K562 (cell line): ENCODE measurements at regions not wholly inside any gene's neighbourhood (a gene's known extent, or its start where the extent isn't known, plus 50 kb on each side); places are given as distances from the start of the nearest gene placed in this dataset.

ENCODE experiments used
- ATAC-seq: fragments of 200-7000 bp; cut with Tn5 transposase; 3 replicates; pipeline ENCODE4 v1.9.1; 2020; ENCODE audit warnings: moderate library complexity
- BruUV-seq: library from RNA; stranded (reverse); fragments of 400-500 nt; replicated peaks from 2 replicates; lab custom pipeline; 2021; lab: Mats Ljungman, UMichigan
- CTCF ChIA-PET: fragments of 300-600 bp; formaldehyde crosslinking; extraction: SDS; loops from one replicate; lab custom pipeline; 2021; ENCODE audit warnings: low intra/inter-chr PET ratio; lab: Yijun Ruan, JAX
- POLR2A ChIA-PET: fragments of 300-600, 350-650 bp; sonication (Branson Sonifier 250); formaldehyde crosslinking; extraction: SDS; loops from one replicate; lab custom pipeline; 2021; ENCODE audit warnings: antibody characterized with exemption, inconsistent platforms; lab: Yijun Ruan, JAX
- DNase-seq, 4 experiments: peaks; one replicate each; pipeline versions ENCODE4 v3.0.0 to v3.0.0-alpha.2; 2011 to 2018; ENCODE audit warnings: low spot score in 3 of 4, mixed read lengths in 3 of 4; ENCODE audit errors: extremely low read depth in 1 of 4
- FAIRE-seq: peaks from 2 replicates; lab custom pipeline; 2011; peaks lifted over from hg19 to GRCh38; lab: Jason Lieb, UNC
- H2AFZ ChIP-seq: 2 replicates; pipeline ENCODE4 v1.6.0; 2011; ENCODE audit warnings: low read depth, low read length, control low read depth, inconsistent platforms
- H3K27ac ChIP-seq: fragments of 200-600 bp; 3 replicates; pipeline ENCODE4 v1.8.0; 2011; ENCODE audit warnings: low read depth, mild to moderate bottlenecking, control low read depth, inconsistent platforms, low read length, moderate library complexity, mixed read lengths; ENCODE audit errors: extremely low read depth
- H3K27me3 ChIP-seq, 2 experiments: fragments of 300-600 bp in 1 of 2; 2 replicates in 1 of 2; 3 replicates in 1 of 2; pipeline versions ENCODE4 v1.6.0 to v1.8.0; 2011; ENCODE audit warnings: inconsistent platforms in 2 of 2, low read length in 2 of 2, mild to moderate bottlenecking in 1 of 2, mixed read lengths in 1 of 2, moderate library complexity in 1 of 2; ENCODE audit not compliant: control insufficient read depth in 2 of 2, insufficient read depth in 2 of 2
- H3K36me3 ChIP-seq: fragments of 300-600 bp; 3 replicates; pipeline ENCODE4 v1.8.0; 2011; ENCODE audit warnings: mild to moderate bottlenecking, low read length, inconsistent platforms; ENCODE audit not compliant: control insufficient read depth, insufficient read depth
- H3K4me1 ChIP-seq, 2 experiments: fragments of 200-600 bp in 1 of 2; replicated peaks in 1 of 2; 2 replicates in 1 of 2; 3 replicates in 1 of 2; pipeline versions ENCODE4 v1.5.1 to v1.8.0; 2011; ENCODE audit warnings: inconsistent platforms in 2 of 2, low read length in 2 of 2, mild to moderate bottlenecking in 1 of 2, mixed read lengths in 1 of 2, moderate library complexity in 1 of 2; ENCODE audit not compliant: control insufficient read depth in 2 of 2, insufficient read depth in 2 of 2
- H3K4me2 ChIP-seq: 2 replicates; pipeline ENCODE4 v1.6.1; 2011; ENCODE audit warnings: low read length, control low read depth, inconsistent platforms, mixed read lengths; ENCODE audit not compliant: insufficient read depth
- H3K4me3 ChIP-seq: fragments of 200-600 bp; sonication (generic), shearing (Covaris generic); 2 replicates; pipeline ENCODE4 v1.5.1; 2016; ENCODE audit warnings: control low read depth, inconsistent platforms
- H3K79me2 ChIP-seq: fragments of 200-600 bp; 3 replicates; pipeline ENCODE4 v1.8.0; 2011; ENCODE audit warnings: low read length, inconsistent platforms; ENCODE audit not compliant: control insufficient read depth, insufficient read depth
- H3K9ac ChIP-seq, 2 experiments: 2 replicates each; pipeline versions ENCODE4 v1.6.0 to v1.6.1; 2011; ENCODE audit warnings: low read depth in 2 of 2, low read length in 2 of 2, control low read depth in 1 of 2, inconsistent platforms in 1 of 2, mild to moderate bottlenecking in 1 of 2, mixed read lengths in 1 of 2; ENCODE audit not compliant: insufficient read depth in 1 of 2
- H3K9me1 ChIP-seq: one replicate; pipeline ENCODE4 v1.6.0; 2011; ENCODE audit warnings: inconsistent platforms, mild to moderate bottlenecking, low read length, moderate library complexity; ENCODE audit not compliant: control insufficient read depth, insufficient read depth
- H3K9me3 ChIP-seq: replicated peaks from 2 replicates; pipeline ENCODE4 v1.5.1; 2011; ENCODE audit warnings: low read depth, low read length, inconsistent platforms; ENCODE audit not compliant: control insufficient read depth, insufficient read depth
- H4K20me1 ChIP-seq: replicated peaks from 2 replicates; pipeline ENCODE4 v1.6.1; 2011; ENCODE audit warnings: low read length, inconsistent platforms, mixed read lengths; ENCODE audit not compliant: control insufficient read depth, insufficient read depth
- HOXB6 ChIP-seq: fragments of 250-450 bp; sonication (Bioruptor Pico); IDR thresholded peaks from 2 replicates; pipeline ENCODE4 v1.5.1; 2022; ENCODE audit warnings: mild to moderate bottlenecking, borderline replicate concordance
- PTRF ChIP-seq: fragments of 450-650 bp; IDR thresholded peaks from 2 replicates; pipeline ENCODE4 v1.6.1; 2016; ENCODE audit warnings: mild to moderate bottlenecking, missing genetic modification characterization, missing compliant biosample characterization
- PTTG1 ChIP-seq: fragments of 450-650 bp; IDR thresholded peaks from 2 replicates; pipeline ENCODE4 v1.6.1; 2016; ENCODE audit warnings: low read depth, mild to moderate bottlenecking, missing genetic modification characterization, missing compliant biosample characterization
- TEAD2 ChIP-seq: fragments of 450-650 bp; IDR thresholded peaks from 2 replicates; pipeline ENCODE4 v1.6.1; 2016; ENCODE audit warnings: missing genetic modification characterization, control low read depth, missing compliant biosample characterization
- ZFP36 ChIP-seq: fragments of 150-350 bp; IDR thresholded peaks from 2 replicates; pipeline ENCODE4 v1.6.1; 2018; ENCODE audit warnings: low read length, low read depth; ENCODE audit not compliant: partially characterized antibody
- ZNF512 ChIP-seq: IDR thresholded peaks from 2 replicates; pipeline ENCODE4 v1.6.1; 2016; ENCODE audit warnings: missing genetic modification characterization, missing compliant biosample characterization
- WGBS: fragments of 100-300 bp; shearing (Covaris generic); methylation state at CpG from one replicate; pipeline ENCODE4 v1.1.6; 2016; ENCODE audit warnings: low coverage, mixed read lengths; ENCODE audit not compliant: insufficient coverage; ENCODE audit errors: missing lambda C conversion rate; 5-methylcytosine and 5-hydroxymethylcytosine counted together
- in situ Hi-C: fragments of 300-500 bp; cut with MboI; formaldehyde crosslinking; loops from 4 replicates; pipeline ENCODE4 v1.15.0; 2018; ENCODE audit warnings: inconsistent platforms, mixed read lengths
- intact Hi-C: fragments of 100-400 bp; cut with micrococcal nuclease; formaldehyde crosslinking; loops from 2 replicates; pipeline ENCODE4 v1.14.2; 2022
- TF ChIP-seq, protein P1 (sequence below): fragments of 250-450 bp; sonication (Bioruptor Pico); IDR thresholded peaks from 2 replicates; pipeline ENCODE4 v1.5.0; 2021

- Histone ChIP-seq H3K27me3 (peaks cover 70 to 88% of the 10 kb centered on the region in 2 experiments), H3K4me3 (no peak overlapping the region)
- 3% methylated on average over 6 of the region's 6 CpGs for WGBS
- no peak for TF ChIP-seq PTTG1 (tag)
- TF ChIP-seq ZNF512 = no peak
- TF ChIP-seq TEAD2 (tag) = no peak
- TF ChIP-seq PTRF (tag) = no peak
- TF ChIP-seq HOXB6 (CRISPR knock-in tag) = no peak
- peak; percentile 96 for TF ChIP-seq ZFP36
- TF ChIP-seq, protein P1, sequence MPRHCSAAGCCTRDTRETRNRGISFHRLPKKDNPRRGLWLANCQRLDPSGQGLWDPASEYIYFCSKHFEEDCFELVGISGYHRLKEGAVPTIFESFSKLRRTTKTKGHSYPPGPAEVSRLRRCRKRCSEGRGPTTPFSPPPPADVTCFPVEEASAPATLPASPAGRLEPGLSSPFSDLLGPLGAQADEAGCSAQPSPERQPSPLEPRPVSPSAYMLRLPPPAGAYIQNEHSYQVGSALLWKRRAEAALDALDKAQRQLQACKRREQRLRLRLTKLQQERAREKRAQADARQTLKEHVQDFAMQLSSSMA (CRISPR knock-in tag) = no peak
- TF ChIP-seq, all 486 proteins: peak for 1
- no TSS peak for BruUV-seq
- no peak for DNase-seq
- ChIA-PET POLR2A (interaction anchor here (1.0 to 1.5 kb wide), 3 partner anchors 8 to 12 kb away, joined by 3 read pairs; no protein-coding TSS in a partner anchor), CTCF (no interaction called here)
- no peak for FAIRE-seq
- Histone ChIP-seq H3K27ac (no peak overlapping the region), H3K4me2 (no peak overlapping the region), H4K20me1 (no peaks in the 10 kb centered on the region), H3K9me1 (no peaks in the 10 kb centered on the region), H3K9ac (no peak overlapping the region), H3K79me2 (no peaks in the 10 kb centered on the region), H3K9me3 (no peaks in the 10 kb centered on the region), H3K4me1 (0 out of 5 replicates have a peak, but pooled peaks cover 0 to 3% of the 10 kb centered on the region in 2 experiments), H3K36me3 (no peaks in the 10 kb centered on the region), H2AFZ (no peak overlapping the region)
- in situ Hi-C loops = no loop called here
- intact Hi-C loops = no loop called here
- no peak for ATAC-seq
These were observed 63.6 kb upstream of the GALNT2 start for GRCh38 chr1:230003409-230003808.
